ENCODE measurements at regions not wholly inside any gene's neighbourhood (a gene's known extent, or its start where the extent isn't known, plus 50 kb on each side); places are given as distances from the start of the nearest gene placed in this dataset.

DNA sequence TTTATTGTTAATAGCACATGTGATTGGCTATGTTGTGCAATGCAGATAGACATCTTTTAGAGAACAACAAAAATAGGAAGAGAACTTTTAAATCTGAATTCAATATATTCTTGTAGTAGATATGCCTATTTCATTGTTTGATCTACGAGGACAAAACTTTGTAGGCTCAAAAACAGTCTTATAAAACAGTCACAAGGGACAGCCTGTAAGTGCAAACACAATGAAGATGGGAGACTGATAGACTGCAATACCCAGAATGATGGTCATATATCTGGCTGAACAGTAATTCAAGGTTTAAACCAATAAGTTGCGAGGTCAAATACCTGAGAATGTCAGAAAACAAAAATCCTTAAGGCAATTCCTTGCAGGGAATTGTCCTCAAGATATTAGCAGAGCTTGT, 1342.9 kb upstream of the ADGRB3 start:
- no peak for DNase-seq

- DNase-seq, result no peak
Observed at GRCh38 chr6:67287566-67287965, 1347.5 kb upstream of the ADGRB3 start.

GRCh38 chr6:67285770-67286495, 1349.1 kb upstream of the ADGRB3 start:
- no peak for DNase-seq

DNA sequence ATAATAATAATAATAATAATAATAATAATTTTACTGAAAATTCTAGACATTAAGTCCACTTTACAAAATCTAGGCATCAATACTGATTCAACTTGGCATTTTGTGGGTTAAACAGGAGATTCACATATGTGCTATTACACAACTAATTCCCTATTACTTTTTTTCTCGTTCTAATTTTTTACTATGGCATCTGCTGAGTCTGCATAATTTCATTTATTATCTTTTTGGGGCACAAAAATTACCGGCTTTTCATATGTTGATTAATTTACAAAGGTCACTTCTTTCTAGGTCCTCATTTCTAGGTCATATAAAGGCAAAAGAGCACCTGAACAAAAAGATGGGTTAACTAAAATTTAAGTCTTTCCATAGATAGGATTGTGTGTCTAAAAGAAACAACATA, 1357.8 kb upstream of the ADGRB3 start:
- DNase-seq, result no peak

DNA sequence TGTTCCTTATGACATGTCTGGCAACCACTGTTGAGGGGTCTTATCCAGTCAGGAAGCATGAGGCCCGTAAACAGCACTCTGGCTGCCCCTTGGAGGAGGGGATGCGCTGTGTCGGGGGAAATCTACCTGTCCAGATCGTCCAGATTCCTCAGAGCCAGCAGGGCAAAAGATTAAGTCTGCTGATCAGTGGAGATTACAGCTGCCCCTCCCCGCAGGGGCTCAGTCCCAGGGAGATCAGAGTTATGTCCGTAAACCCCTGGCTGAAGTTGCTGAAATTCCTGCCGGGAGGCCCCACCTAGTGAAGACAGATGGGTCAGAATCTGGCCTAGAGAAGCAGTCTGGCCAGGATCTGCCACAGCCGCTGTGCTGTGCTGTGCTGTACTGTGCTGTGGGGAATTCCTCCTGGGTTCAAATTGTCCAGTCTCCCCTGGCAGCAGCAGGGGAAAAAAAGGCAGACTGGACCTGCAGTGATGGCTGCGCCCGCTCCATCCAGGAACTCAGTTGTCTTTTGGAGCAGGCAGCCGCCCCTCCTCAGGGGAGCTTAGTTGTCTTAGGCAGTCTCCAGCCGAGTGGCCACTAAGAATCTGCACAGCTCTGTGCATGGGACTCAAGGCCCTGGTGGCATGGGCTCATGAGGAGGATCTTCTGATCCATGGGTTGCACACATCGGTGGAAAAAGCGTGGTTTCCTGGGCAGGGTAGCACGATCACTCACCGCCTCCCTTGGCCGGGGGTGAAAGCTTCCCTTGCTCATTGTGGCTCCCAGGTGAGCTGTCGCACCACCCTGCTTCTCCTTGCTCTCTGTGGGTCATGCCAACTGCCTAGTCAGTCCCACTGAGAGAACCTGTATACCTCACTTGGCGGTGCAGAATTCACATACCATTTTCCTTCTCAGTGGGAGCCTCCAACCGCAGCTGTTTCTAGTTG, 1368.8 kb upstream of the ADGRB3 start:
- DNase-seq, result no peak

GRCh38 chr6:67252663-67253062, 1382.4 kb upstream of the ADGRB3 start:
- no peak for DNase-seq

- DNase-seq, result no peak
Observed at GRCh38 chr6:67248077-67248476, 1387.0 kb upstream of the ADGRB3 start.

- DNase-seq, result no peak
Observed at GRCh38 chr6:67244037-67244436, 1391.0 kb upstream of the ADGRB3 start.

DNA sequence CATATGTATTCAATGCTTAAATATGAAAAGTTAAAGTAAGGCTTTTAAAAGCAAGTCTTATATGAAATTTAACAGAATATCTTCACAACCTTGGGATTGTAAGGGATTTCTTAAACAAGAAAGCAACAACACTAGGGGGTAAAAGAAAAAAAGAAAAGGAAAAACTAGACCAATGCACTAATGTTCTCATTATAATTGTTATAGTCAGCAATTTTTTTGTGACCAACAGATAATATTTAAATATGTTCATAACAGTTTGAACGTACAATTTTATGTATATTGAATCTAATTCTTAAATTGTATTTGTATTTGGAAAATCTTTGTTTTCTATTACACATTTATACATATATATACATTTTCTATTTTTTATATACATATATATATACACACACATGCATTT, 1397.8 kb upstream of the ADGRB3 start:
- DNase-seq, result no peak

- DNase-seq, result no peak
Observed at GRCh38 chr6:67231092-67231491, 1404.0 kb upstream of the ADGRB3 start.

DNA sequence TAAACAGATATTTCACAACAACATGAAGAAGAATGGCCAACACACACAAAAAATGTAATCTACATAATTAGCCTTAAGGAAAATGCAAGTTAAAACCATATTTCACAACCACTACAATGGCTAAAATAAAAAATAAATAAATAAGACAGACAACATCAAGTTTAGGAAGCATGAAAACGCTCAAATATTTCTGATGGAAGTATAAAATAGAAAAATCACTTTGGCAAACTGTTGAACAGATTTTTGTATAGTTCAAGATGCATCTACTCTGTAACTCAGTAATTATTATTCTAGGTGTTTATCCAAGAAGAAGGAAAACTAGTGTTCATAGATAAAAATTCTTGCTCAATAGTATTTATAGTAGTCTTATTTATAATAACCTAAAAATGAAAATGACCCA, 1410.1 kb upstream of the ADGRB3 start:
- DNase-seq, result no peak

GRCh38 chr6:67221226-67221625, 1413.9 kb upstream of the ADGRB3 start:
- no peak for DNase-seq

DNA sequence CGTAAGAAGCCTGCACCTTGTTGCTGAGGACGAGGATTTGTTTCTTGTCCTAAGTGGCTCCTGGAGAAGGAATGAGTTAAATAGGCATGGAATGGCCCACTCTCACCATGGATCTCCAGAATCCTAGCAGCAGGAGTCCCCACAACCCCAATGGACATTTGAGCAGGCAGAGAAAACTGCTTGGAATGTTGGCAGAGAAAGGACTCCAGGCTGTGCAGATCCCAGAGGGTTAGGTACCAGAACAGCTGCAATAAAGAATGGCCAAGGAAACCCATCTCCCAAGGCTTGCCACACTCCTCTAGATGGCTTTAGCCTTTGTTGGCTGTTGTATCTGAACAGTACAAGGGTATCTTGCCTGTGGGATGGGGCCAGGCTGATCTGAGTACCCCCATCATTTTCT, 1415.7 kb upstream of the ADGRB3 start:
- no peak for DNase-seq

DNA sequence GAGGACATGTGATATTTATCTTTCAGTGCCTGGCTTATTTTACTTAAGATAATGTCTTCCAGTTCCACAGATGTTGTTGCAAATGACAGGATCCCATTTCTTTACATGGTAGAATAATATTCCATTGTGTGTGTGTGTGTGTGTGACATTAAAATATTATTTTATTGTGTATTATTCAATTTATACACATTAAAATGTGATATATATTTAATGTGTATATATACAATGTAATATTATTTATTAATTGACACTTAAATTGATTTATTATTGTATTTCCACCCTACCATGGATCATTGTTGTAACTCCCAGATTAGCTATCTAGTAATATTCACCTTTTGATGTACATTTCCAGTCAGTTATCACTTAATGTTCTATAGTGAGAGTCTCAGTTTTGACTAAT, 1422.5 kb upstream of the ADGRB3 start:
- DNase-seq, result no peak

DNA sequence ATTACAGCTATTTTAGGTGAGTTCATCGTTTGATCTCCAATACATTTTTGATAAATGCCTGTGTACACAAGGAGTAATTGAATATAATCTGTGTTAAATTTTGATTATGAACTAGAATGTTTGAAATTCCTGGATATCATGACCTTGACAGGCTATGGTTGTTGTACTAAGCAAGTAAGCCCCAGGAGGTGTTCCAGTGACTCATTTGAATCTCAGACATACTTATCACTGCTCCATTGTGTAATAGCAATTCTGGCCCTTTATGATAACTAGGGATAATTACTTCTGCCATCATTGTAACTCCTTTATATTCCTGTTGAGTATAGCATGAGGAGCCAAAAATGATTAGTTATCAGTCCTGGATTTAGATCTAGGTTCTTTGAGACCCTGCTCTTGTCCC, 1424.6 kb upstream of the ADGRB3 start:
- no peak for DNase-seq

DNA sequence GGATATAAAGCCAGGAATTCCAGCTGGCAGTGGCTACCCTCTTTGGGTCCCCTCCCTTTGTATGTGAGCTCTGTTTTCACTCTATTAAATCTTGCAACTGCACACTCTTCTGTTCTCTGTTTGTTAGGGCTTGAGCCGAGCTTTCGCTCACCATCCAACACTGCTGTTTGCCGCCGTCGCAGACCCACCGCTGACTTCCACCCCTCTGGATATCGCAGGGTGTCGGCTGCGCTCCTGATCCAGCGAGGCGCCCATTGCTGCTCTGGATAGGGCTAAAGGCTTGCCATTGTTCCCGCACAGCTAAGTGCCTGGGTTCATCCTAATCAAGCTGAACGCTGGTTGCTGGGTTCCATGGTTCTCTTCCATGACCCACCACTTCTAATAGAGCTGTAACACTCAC, 1433.5 kb upstream of the ADGRB3 start:
- DNase-seq, result no peak

DNA sequence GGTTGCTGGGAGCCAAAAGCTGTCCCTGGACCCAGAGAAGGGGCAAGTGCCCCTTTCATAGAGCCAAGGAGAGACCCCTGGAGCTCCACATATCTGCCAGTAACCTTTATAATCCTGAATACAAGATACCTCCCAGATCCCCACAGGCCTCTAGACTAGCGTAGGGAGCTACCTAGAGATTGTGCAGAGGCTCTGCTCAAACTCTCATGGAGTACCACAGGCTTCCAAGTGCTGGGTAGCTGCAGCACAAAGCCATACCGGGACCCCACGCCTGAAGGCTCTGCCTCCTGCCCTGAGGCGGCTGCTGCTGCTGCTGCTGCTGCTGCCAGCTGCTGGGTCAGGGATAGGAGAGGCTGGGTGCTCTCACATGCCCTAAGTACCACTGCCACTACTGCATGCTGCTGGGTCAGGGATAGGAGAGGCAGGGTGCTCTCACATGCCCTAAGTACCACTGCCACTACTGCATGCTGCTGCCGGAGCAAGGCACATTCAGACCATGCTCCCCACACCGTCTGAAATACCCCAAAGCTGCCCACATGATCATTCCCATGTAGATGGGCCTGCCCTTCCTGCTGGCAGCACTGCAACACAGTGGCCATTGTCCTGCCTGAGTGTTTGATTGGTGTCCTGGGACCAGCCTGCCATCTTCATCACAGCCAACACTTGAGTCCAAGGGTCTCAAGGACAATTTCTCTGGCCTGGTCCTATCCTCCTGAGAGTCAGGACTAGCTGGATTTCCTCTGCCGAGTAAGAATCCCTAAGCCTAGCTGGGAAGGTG, 1434.3 kb upstream of the ADGRB3 start:
- no peak for DNase-seq

DNA sequence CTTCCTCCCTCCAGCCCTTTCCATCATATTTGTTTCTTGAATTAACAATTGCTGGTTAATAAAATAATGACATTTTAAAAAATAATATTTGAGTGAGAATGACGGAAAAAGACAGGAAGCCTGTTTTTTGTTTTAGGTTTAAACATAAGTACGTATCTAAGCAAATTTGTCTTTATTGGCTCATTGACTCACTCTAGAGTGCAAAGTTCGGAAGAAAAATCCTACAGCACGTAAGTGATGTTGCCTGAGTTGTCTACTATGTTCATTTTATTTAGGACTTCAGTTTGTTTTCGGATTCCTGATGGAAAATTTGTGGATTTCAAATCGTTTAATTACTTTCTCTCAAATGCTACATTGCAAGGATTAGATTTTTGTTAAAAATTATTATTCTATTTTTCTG, 1435.7 kb upstream of the ADGRB3 start:
- DNase-seq, result no peak

DNA sequence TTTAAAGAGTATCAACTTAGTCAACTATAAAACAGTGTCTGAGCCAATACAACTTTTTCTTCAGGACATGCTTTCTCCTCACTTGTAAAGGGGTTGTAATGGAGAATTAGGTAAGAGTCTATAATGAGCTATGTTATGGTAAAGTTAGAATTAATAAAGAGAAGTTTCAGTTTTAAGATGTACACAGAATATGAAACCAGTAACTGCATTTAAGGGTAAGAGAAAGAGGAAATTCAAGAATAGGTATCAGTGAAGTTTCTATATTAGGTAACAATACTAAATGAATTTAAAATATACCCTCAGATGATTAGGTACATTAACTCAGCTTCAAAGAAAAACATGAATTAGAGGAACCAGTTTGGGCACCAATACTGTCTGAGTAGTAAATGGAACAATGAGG, 1444.3 kb upstream of the ADGRB3 start:
- DNase-seq, result no peak

DNA sequence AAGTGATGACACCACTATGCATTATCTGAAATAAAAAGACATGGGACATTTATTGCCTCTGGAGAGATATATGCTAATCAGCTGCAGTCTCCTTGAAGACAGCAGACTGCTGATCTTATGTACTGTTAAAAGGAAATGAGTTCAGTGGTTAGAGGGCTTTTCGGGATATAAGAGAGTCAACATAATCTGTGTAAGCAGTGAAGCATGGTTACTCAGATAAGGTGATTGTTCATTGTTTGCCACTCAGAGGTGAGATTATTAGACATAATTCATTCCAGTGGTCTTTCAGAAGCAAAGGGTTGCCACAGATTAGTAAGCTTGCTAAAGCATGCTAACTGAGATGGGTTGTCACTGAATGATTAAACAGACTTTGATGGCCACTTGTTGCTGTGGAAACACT, 1450.7 kb upstream of the ADGRB3 start:
- DNase-seq, result no peak

DNA sequence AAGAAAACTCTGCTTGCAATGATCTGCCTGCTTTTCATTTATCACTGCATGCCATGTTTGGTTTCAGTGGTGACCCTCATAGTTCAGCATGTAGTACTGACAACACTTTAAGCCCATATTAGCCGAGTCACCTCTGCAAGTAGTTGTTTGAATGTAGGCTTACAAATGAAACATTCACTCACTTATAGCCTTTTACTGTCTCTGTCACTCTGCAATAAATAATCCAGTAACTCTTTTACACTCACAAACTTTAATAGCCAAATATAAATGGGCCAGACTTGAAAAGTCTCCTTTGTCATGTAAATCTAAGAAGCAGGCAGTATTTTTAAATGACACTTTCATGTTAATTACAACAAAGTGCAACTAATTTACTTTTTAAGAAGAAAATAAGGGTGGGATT, 1460.0 kb upstream of the ADGRB3 start:
- DNase-seq, result no peak

- no peak for DNase-seq
Observed at GRCh38 chr6:67165606-67166005, 1458.6 kb upstream of the EYS start.

GRCh38 chr6:67160820-67161219, 1453.8 kb upstream of the EYS start:
- no peak for DNase-seq

DNA sequence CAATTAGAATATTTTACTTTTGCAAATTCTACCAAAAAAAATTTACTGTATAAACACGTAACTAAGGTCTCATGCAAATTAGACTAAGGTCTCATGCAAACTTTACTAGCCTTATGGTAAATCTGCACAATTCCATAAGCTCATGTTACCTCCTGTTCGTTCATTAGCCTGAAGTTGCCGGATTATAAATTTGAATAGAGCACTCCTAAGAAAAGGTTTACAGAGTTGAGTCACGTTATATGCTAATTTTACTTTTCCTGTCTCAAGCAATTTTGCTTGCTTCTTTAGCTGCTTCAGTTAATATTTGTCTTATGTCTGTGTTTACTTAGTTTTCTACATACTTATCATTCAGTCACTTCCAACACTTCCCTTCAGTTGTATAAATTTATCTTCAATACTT, 1434.0 kb upstream of the EYS start:
- no peak for DNase-seq

Measured in NCI-H524 treated with DMSO at 0.1 percent for 48 hours (cell line).